ENCODE measurements at regions not wholly inside any gene's neighbourhood (a gene's known extent, or its start where the extent isn't known, plus 50 kb on each side); places are given as distances from the start of the nearest gene placed in this dataset.

DNA sequence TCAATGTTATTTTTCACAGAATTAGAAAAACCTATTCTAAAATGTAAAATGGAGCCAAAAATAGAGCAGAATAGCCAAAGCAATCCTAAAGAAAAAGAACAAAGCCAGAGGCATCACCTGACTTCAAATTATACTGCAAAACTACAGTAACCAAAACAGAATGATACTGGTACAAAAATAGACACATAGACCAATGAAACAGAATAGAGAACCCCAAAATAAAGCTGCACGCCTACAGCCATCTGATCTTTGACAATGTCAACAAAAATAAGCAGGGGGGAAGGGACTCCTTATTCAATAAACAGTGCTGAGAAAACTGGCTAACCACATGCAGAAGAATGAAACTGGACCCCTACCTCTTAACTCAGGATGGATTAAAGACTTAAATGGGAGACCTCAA is 65.8 kb upstream of the PDE4D start:
- no peak overlapping the region for H3K27ac ChIP-seq (ENCODE audit: low read depth in 1 of 2, low read length in 2 of 2)
- H3K4me3 ChIP-seq (ENCODE audit: low read length): no peak overlapping the region
- no peaks in the 10 kb centered on the region for H3K36me3 ChIP-seq (ENCODE audit: insufficient read depth, low read length)
- DNase-seq (no peak), ATAC-seq (ENCODE audit: poor library complexity) (no peak)
- Mint-ChIP-seq H3K27ac (no peak overlapping the region), H3K4me3 (no peak overlapping the region), H3K27me3 (no peaks in the 10 kb centered on the region), H3K9me3 (peaks cover 2% of the 10 kb centered on the region), H3K36me3 (ENCODE audit: low read depth) (no peaks in the 10 kb centered on the region), H3K4me1 (ENCODE audit: low read depth) (no peaks in the 10 kb centered on the region)
- ChIA-PET POLR2A (no interaction called here), CTCF (no interaction called here)
- H3K9me3 ChIP-seq (ENCODE audit: control insufficient read depth in 1 of 2, insufficient read depth in 1 of 2, low read length in 2 of 2): no peaks in the 10 kb centered on the region
- TF ChIP-seq, protein P1, sequence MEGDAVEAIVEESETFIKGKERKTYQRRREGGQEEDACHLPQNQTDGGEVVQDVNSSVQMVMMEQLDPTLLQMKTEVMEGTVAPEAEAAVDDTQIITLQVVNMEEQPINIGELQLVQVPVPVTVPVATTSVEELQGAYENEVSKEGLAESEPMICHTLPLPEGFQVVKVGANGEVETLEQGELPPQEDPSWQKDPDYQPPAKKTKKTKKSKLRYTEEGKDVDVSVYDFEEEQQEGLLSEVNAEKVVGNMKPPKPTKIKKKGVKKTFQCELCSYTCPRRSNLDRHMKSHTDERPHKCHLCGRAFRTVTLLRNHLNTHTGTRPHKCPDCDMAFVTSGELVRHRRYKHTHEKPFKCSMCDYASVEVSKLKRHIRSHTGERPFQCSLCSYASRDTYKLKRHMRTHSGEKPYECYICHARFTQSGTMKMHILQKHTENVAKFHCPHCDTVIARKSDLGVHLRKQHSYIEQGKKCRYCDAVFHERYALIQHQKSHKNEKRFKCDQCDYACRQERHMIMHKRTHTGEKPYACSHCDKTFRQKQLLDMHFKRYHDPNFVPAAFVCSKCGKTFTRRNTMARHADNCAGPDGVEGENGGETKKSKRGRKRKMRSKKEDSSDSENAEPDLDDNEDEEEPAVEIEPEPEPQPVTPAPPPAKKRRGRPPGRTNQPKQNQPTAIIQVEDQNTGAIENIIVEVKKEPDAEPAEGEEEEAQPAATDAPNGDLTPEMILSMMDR (IDR thresholded peaks at IDR 0.05): no peak
- H3K27me3 ChIP-seq (ENCODE audit: control insufficient read depth in 1 of 2, insufficient read depth in 2 of 2, low read length in 2 of 2): no peaks in the 10 kb centered on the region
- H3K4me1 ChIP-seq (ENCODE audit: insufficient read depth, low read length): no peaks in the 10 kb centered on the region
- intact Hi-C loops (cut with DNase I, micrococcal nuclease): no loop called here

DNA sequence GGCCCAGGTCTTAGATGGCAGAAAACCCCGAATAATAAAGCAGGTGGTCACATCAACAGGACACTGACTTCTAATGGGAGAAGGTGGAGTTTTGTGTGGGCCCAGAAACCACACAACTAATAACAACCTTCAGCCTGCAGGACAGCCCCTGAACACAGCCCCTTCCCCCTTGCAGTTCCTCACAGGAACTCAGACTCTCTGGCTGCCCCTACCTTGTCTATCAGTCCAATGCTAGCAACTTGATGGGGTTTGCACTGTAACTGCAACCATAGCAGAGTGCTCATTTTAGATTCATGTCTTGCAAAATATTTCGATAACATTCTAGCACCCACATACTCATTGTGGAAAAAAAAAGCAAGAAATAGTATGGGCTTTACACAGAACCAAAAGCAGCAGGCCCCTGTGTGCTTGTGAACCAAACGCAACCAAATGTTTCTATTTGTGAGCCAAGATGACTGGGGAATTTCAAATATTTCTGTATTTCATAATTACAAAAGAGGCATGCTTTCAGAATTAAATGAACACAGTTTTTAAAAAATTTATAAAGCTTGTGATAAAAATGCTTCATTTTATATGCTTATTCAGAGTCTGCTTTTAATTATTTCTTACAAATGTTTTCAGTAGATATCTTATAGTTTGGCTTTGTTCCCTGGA is 62.7 kb upstream of the PDE4D start:
- no peaks in the 10 kb centered on the region for H3K27me3 Mint-ChIP-seq
- TF ChIP-seq, protein P1 (IDR thresholded peaks at IDR 0.05): no peak
- no peaks in the 10 kb centered on the region for H3K36me3 ChIP-seq (ENCODE audit: insufficient read depth, low read length)
- ATAC-seq (ENCODE audit: poor library complexity) (no peak), DNase-seq (no peak)
- H3K4me1 ChIP-seq (ENCODE audit: insufficient read depth, low read length): no peaks in the 10 kb centered on the region
- no peak overlapping the region for H3K27ac ChIP-seq (ENCODE audit: low read depth in 1 of 2, low read length in 2 of 2)
- intact Hi-C loops (cut with DNase I, micrococcal nuclease): no loop called here
- H3K4me1 Mint-ChIP-seq (ENCODE audit: low read depth): no peaks in the 10 kb centered on the region
- H3K36me3 Mint-ChIP-seq (ENCODE audit: low read depth): no peaks in the 10 kb centered on the region
- no peak overlapping the region for H3K27ac Mint-ChIP-seq
- no peak overlapping the region for H3K4me3 Mint-ChIP-seq
- no peaks in the 10 kb centered on the region for H3K27me3 ChIP-seq (ENCODE audit: control insufficient read depth in 1 of 2, insufficient read depth in 2 of 2, low read length in 2 of 2)
- no peaks in the 10 kb centered on the region for H3K9me3 ChIP-seq (ENCODE audit: control insufficient read depth in 1 of 2, insufficient read depth in 1 of 2, low read length in 2 of 2)
- POLR2A ChIA-PET: no interaction called here
- H3K9me3 Mint-ChIP-seq: peaks cover 2% of the 10 kb centered on the region
- no peak overlapping the region for H3K4me3 ChIP-seq (ENCODE audit: low read length)
- CTCF ChIA-PET: no interaction called here

DNA sequence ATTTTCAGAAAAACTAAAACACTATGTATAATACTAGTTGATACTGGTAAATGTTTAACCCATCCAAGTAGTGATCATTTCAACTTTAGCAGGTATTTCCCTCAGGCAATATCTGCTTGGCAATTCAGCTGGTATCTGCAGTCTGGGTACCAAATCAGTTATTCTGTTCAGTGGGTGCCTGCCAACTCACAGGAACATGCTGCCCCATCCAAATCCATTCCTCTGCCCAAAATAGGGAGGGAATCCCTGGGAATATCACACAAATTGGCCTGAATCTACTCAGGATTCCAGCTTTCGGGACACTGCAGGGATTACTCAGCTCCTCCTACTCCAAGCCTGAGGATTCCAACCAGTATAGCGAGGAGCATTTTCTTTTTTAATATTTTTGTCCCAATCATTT is 61.7 kb upstream of the PDE4D start:
- no peaks in the 10 kb centered on the region for H3K27me3 Mint-ChIP-seq
- intact Hi-C loops (cut with DNase I, micrococcal nuclease): no loop called here
- DNase-seq (no peak), ATAC-seq (ENCODE audit: poor library complexity) (no peak)
- H3K9me3 Mint-ChIP-seq: peaks cover 2% of the 10 kb centered on the region
- TF ChIP-seq, protein P1 (IDR thresholded peaks at IDR 0.05): no peak
- Histone ChIP-seq H3K36me3 (ENCODE audit: insufficient read depth, low read length) (no peaks in the 10 kb centered on the region), H3K4me3 (ENCODE audit: low read length) (no peak overlapping the region), H3K27ac (ENCODE audit: low read depth in 1 of 2, low read length in 2 of 2) (no peak overlapping the region), H3K4me1 (ENCODE audit: insufficient read depth, low read length) (no peaks in the 10 kb centered on the region), H3K27me3 (ENCODE audit: control insufficient read depth in 1 of 2, insufficient read depth in 2 of 2, low read length in 2 of 2) (no peaks in the 10 kb centered on the region), H3K9me3 (ENCODE audit: control insufficient read depth in 1 of 2, insufficient read depth in 1 of 2, low read length in 2 of 2) (no peaks in the 10 kb centered on the region)
- H3K4me1 Mint-ChIP-seq (ENCODE audit: low read depth): no peaks in the 10 kb centered on the region
- H3K36me3 Mint-ChIP-seq (ENCODE audit: low read depth): no peaks in the 10 kb centered on the region
- ChIA-PET CTCF (no interaction called here), POLR2A (no interaction called here)
- H3K27ac Mint-ChIP-seq: no peak overlapping the region
- H3K4me3 Mint-ChIP-seq: no peak overlapping the region
